Smooth muscle cell (in vitro differentiated cells): ENCODE measurements at regions not wholly inside any gene's neighbourhood (a gene's known extent, or its start where the extent isn't known, plus 50 kb on each side); places are given as distances from the start of the nearest gene placed in this dataset.

Experiments used
- DNase-seq: peaks from one replicate; lab custom pipeline; 2025; ENCODE audit not compliant: unreplicated experiment; lab: John Stamatoyannopoulos, UW
- H2AFZ ChIP-seq: fragments of 200-600 bp; sonication (generic); 2 replicates; pipeline ENCODE4 v1.6.0; 2016; ENCODE audit warnings: antibody characterized with exemption, low read depth, mild to moderate bottlenecking
- H3F3A ChIP-seq: fragments of 200-600 bp; sonication (generic); 2 replicates; pipeline ENCODE4 v1.6.0; 2017; ENCODE audit warnings: antibody characterized with exemption, low read depth
- H3K27ac ChIP-seq: fragments of 200-600 bp; sonication (generic); 2 replicates; pipeline ENCODE4 v1.5.1; 2016; ENCODE audit warnings: low read depth, mild to moderate bottlenecking
- H3K27me3 ChIP-seq: fragments of 200-600 bp; sonication (generic); 2 replicates; pipeline ENCODE4 v1.6.1; 2016; ENCODE audit warnings: low read depth, mild to moderate bottlenecking
- H3K36me3 ChIP-seq: fragments of 200-600 bp; sonication (generic); 2 replicates; pipeline ENCODE4 v1.5.1; 2016; ENCODE audit warnings: low read depth
- H3K4me1 ChIP-seq: fragments of 200-600 bp; sonication (generic); 2 replicates; pipeline ENCODE4 v1.5.1; 2016; ENCODE audit warnings: low read depth
- H3K4me2 ChIP-seq: fragments of 200-600 bp; sonication (generic); 2 replicates; pipeline ENCODE4 v1.6.0; 2016; ENCODE audit warnings: mild to moderate bottlenecking
- H3K4me3 ChIP-seq: fragments of 200-600 bp; sonication (generic); 2 replicates; pipeline ENCODE4 v1.5.1; 2016; ENCODE audit warnings: mild to moderate bottlenecking
- H3K79me2 ChIP-seq: fragments of 200-600 bp; sonication (generic); 2 replicates; pipeline ENCODE4 v1.6.0; 2016; ENCODE audit warnings: low read depth, mild to moderate bottlenecking
- H3K9ac ChIP-seq: fragments of 200-600 bp; sonication (generic); 2 replicates; pipeline ENCODE4 v1.6.0; 2016; ENCODE audit warnings: low read depth
- H3K9me3 ChIP-seq: fragments of 200-600 bp; sonication (generic); replicated peaks from 2 replicates; pipeline ENCODE4 v1.5.1; 2016; ENCODE audit warnings: low read depth
- H4K20me1 ChIP-seq: fragments of 200-600 bp; sonication (generic); 2 replicates; pipeline ENCODE4 v1.6.0; 2016; ENCODE audit warnings: low read depth
- CTCF ChIP-seq: fragments of 200-600 bp; sonication (generic); IDR thresholded peaks from 2 replicates; pipeline ENCODE4 v1.5.1; 2017; ENCODE audit warnings: borderline replicate concordance, mild to moderate bottlenecking, antibody characterized with exemption; ENCODE audit not compliant: insufficient read depth, poor library complexity, severe bottlenecking
- WGBS: methylation state at CpG from one replicate; pipeline ENCODE4 v1.1.7; 2016; ENCODE audit warnings: low lambda C conversion rate; 5-methylcytosine and 5-hydroxymethylcytosine counted together

GRCh38 chr7:153541903-153542302 lies 510.3 kb upstream of the DPP6 start:
- H3K79me2 ChIP-seq = no peaks in the 10 kb centered on the region
- H3K4me2 ChIP-seq = no peak overlapping the region
- no peak overlapping the region for H3K4me3 ChIP-seq
- no peaks in the 10 kb centered on the region for H3K36me3 ChIP-seq
- no peaks in the 10 kb centered on the region for H3K9me3 ChIP-seq
- no peaks in the 10 kb centered on the region for H4K20me1 ChIP-seq
- no peaks in the 10 kb centered on the region for H3K27me3 ChIP-seq
- no peak overlapping the region for H3K27ac ChIP-seq
- H3K4me1 ChIP-seq = no peaks in the 10 kb centered on the region
- WGBS = 71% methylated on average over 2 of the region's 2 CpGs
- DNase-seq = no peak
- no peaks in the 10 kb centered on the region for H3F3A ChIP-seq
- no peak for TF ChIP-seq CTCF
- no peak overlapping the region for H3K9ac ChIP-seq
- no peak overlapping the region for H2AFZ ChIP-seq

GRCh38 chr7:153543232-153543631 lies 509.0 kb upstream of the DPP6 start:
- Histone ChIP-seq H3K79me2 (no peaks in the 10 kb centered on the region), H3K4me3 (no peak overlapping the region), H3F3A (no peaks in the 10 kb centered on the region), H3K36me3 (no peaks in the 10 kb centered on the region), H3K9ac (no peak overlapping the region), H4K20me1 (no peaks in the 10 kb centered on the region), H3K9me3 (peaks cover 4% of the 10 kb centered on the region), H3K4me2 (no peak overlapping the region), H3K4me1 (no peaks in the 10 kb centered on the region), H3K27me3 (no peaks in the 10 kb centered on the region), H3K27ac (no peak overlapping the region), H2AFZ (no peak overlapping the region)
- no peak for DNase-seq
- WGBS = 76% methylated on average over 5 of the region's 5 CpGs
- TF ChIP-seq CTCF = no peak

- H3F3A ChIP-seq = no peaks in the 10 kb centered on the region
- 65% methylated on average over 1 of the region's 1 CpG for WGBS
- peaks cover 8% of the 10 kb centered on the region for H3K9me3 ChIP-seq
- no peaks in the 10 kb centered on the region for H3K4me1 ChIP-seq
- no peak overlapping the region for H3K9ac ChIP-seq
- H3K36me3 ChIP-seq = no peaks in the 10 kb centered on the region
- H2AFZ ChIP-seq = no peak overlapping the region
- no peak overlapping the region for H3K4me2 ChIP-seq
- no peak overlapping the region for H3K4me3 ChIP-seq
- no peaks in the 10 kb centered on the region for H3K27me3 ChIP-seq
- H3K79me2 ChIP-seq = no peaks in the 10 kb centered on the region
- DNase-seq = no peak
- H3K27ac ChIP-seq = no peak overlapping the region
- no peak for TF ChIP-seq CTCF
- H4K20me1 ChIP-seq = no peaks in the 10 kb centered on the region
Measured at GRCh38 chr7:153550173-153550572, 502.0 kb upstream of the DPP6 start.

- no peak overlapping the region for H3K27ac ChIP-seq
- H3K79me2 ChIP-seq = no peaks in the 10 kb centered on the region
- H3K27me3 ChIP-seq = no peaks in the 10 kb centered on the region
- no peaks in the 10 kb centered on the region for H3F3A ChIP-seq
- no peak for TF ChIP-seq CTCF
- H2AFZ ChIP-seq = no peak overlapping the region
- WGBS = 60% methylated on average over 6 of the region's 6 CpGs
- no peak overlapping the region for H3K4me3 ChIP-seq
- no peaks in the 10 kb centered on the region for H3K36me3 ChIP-seq
- H4K20me1 ChIP-seq = no peaks in the 10 kb centered on the region
- H3K9me3 ChIP-seq = peaks cover 17% of the 10 kb centered on the region
- DNase-seq = no peak
- H3K4me2 ChIP-seq = no peak overlapping the region
- no peaks in the 10 kb centered on the region for H3K4me1 ChIP-seq
- no peak overlapping the region for H3K9ac ChIP-seq
Measured at GRCh38 chr7:153564391-153564790, 487.8 kb upstream of the DPP6 start.
